Chondrocyte (in vitro differentiated cells): ENCODE measurements at regions not wholly inside any gene's neighbourhood (a gene's known extent, or its start where the extent isn't known, plus 50 kb on each side); places are given as distances from the start of the nearest gene placed in this dataset.

ENCODE experiments used
- DNase-seq: peaks from one replicate; pipeline ENCODE4 v3.0.0; 2021; ENCODE audit warnings: mixed read lengths, low spot score
- H3K27ac Mint-ChIP-seq: one replicate; pipeline ENCODE4 v1.8.0; 2021; ENCODE audit warnings: mild to moderate bottlenecking, moderate library complexity, mixed read lengths; ENCODE audit not compliant: unreplicated experiment
- H3K27me3 Mint-ChIP-seq: 2 replicates; pipeline ENCODE4 v1.8.0; 2021; ENCODE audit warnings: low read depth, mixed read lengths
- H3K36me3 Mint-ChIP-seq: 2 replicates; pipeline ENCODE4 v1.8.0; 2021; ENCODE audit warnings: low read depth, mixed read lengths
- H3K4me1 Mint-ChIP-seq: 2 replicates; pipeline ENCODE4 v1.8.0; 2021; ENCODE audit warnings: low read depth, mild to moderate bottlenecking, mixed read lengths
- H3K4me3 Mint-ChIP-seq: one replicate; pipeline ENCODE4 v1.8.0; 2021; ENCODE audit warnings: mild to moderate bottlenecking, moderate library complexity, mixed read lengths; ENCODE audit not compliant: unreplicated experiment
- H3K9me3 Mint-ChIP-seq: 2 replicates; pipeline ENCODE4 v1.8.0; 2021; ENCODE audit warnings: low read depth, mixed read lengths
- CTCF ChIP-seq: fragments of 200-600 bp; sonication (generic); IDR thresholded peaks from 2 replicates; pipeline ENCODE4 v1.5.0; 2021; ENCODE audit warnings: antibody characterized with exemption, mild to moderate bottlenecking, moderate library complexity

- Mint-ChIP-seq H3K4me1 (peaks cover 5% of the 10 kb centered on the region), H3K9me3 (no peaks in the 10 kb centered on the region), H3K27ac (peak overlapping the region; percentile 45), H3K4me3 (peak overlapping the region; percentile 57), H3K36me3 (no peaks in the 10 kb centered on the region), H3K27me3 (peaks cover 54% of the 10 kb centered on the region)
- TF ChIP-seq CTCF = no peak
- peak; percentile 60 for DNase-seq
These were observed 215.8 kb upstream of the DTNA start for GRCh38 chr18:34494359-34494696.

- Mint-ChIP-seq H3K27me3 (peaks cover 44% of the 10 kb centered on the region), H3K4me3 (no peak overlapping the region), H3K4me1 (peaks cover 5% of the 10 kb centered on the region), H3K27ac (no peak overlapping the region), H3K9me3 (no peaks in the 10 kb centered on the region), H3K36me3 (no peaks in the 10 kb centered on the region)
- TF ChIP-seq CTCF = no peak
- no peak for DNase-seq
These were observed 214.6 kb upstream of the DTNA start for GRCh38 chr18:34495506-34495905.

- no peak for DNase-seq
- Mint-ChIP-seq H3K4me1 (no peaks in the 10 kb centered on the region), H3K9me3 (peaks cover 11% of the 10 kb centered on the region), H3K27ac (no peak overlapping the region), H3K4me3 (no peak overlapping the region), H3K27me3 (peaks cover 16% of the 10 kb centered on the region), H3K36me3 (no peaks in the 10 kb centered on the region)
- TF ChIP-seq CTCF = no peak
These were observed 208.5 kb upstream of the DTNA start for GRCh38 chr18:34501553-34501952.

GRCh38 chr18:34506198-34506597 lies 203.9 kb upstream of the DTNA start:
- Mint-ChIP-seq H3K4me1 (no peaks in the 10 kb centered on the region), H3K4me3 (no peak overlapping the region), H3K27me3 (peaks cover 15% of the 10 kb centered on the region), H3K9me3 (peaks cover 8% of the 10 kb centered on the region), H3K36me3 (no peaks in the 10 kb centered on the region), H3K27ac (no peak overlapping the region)
- TF ChIP-seq CTCF = no peak
- DNase-seq = no peak

GRCh38 chr18:34509163-34509562 lies 200.9 kb upstream of the DTNA start:
- no peak for DNase-seq
- H3K27me3 Mint-ChIP-seq = peaks cover 14% of the 10 kb centered on the region
- TF ChIP-seq CTCF = no peak
- no peaks in the 10 kb centered on the region for H3K4me1 Mint-ChIP-seq
- H3K27ac Mint-ChIP-seq = no peak overlapping the region
- no peaks in the 10 kb centered on the region for H3K36me3 Mint-ChIP-seq
- no peak overlapping the region for H3K4me3 Mint-ChIP-seq
- peaks cover under 1% of the 10 kb centered on the region for H3K9me3 Mint-ChIP-seq
